GM19328 (cell line): ENCODE measurements at regions not wholly inside any gene's neighbourhood (a gene's known extent, or its start where the extent isn't known, plus 50 kb on each side); places are given as distances from the start of the nearest gene placed in this dataset.
"Not testable (repeated sequence)": the region's sequence is repeated elsewhere in the genome, so short reads cannot be mapped to it uniquely, and the experiment has no call there.

Experiments
- ATAC-seq: cut with Tn5 transposase; IDR thresholded peaks from one replicate; pipeline ENCODE4 v1.9.1; 2021; ENCODE audit warnings: mild to moderate bottlenecking, moderate library complexity; ENCODE audit not compliant: unreplicated experiment

GRCh38 chr2:16209799-16210198 is 269.4 kb downstream of the MYCN start:
- ATAC-seq = no peak

- ATAC-seq = no peak
Measured at GRCh38 chr2:16208921-16209320, 268.6 kb downstream of the MYCN start.

GRCh38 chr2:16208241-16208797 is 268.0 kb downstream of the MYCN start:
- ATAC-seq = no peak

- no peak for ATAC-seq
Measured at GRCh38 chr2:16207611-16208010, 267.3 kb downstream of the MYCN start.

GRCh38 chr2:16207151-16207550 is 266.8 kb downstream of the MYCN start:
- no peak for ATAC-seq

- ATAC-seq = no peak
Measured at GRCh38 chr2:16206191-16206944, 266.0 kb downstream of the MYCN start.

- ATAC-seq = no peak
Measured at GRCh38 chr2:16205631-16206030, 265.3 kb downstream of the MYCN start.

GRCh38 chr2:16204886-16205620 is 264.7 kb downstream of the MYCN start:
- ATAC-seq = no peak

- no peak for ATAC-seq
Measured at GRCh38 chr2:16204251-16204650, 263.9 kb downstream of the MYCN start.

- no peak for ATAC-seq
Measured at GRCh38 chr2:16203691-16204090, 263.3 kb downstream of the MYCN start.

- ATAC-seq = no peak
Measured at GRCh38 chr2:16203069-16203468, 262.7 kb downstream of the MYCN start.

GRCh38 chr2:16202266-16203020 is 262.1 kb downstream of the MYCN start:
- no peak for ATAC-seq

GRCh38 chr2:16201848-16202247 is 261.5 kb downstream of the MYCN start:
- no peak for ATAC-seq

- ATAC-seq = no peak
Measured at GRCh38 chr2:16200554-16201193, 260.3 kb downstream of the MYCN start.

- ATAC-seq = no peak
Measured at GRCh38 chr2:16199882-16200553, 259.7 kb downstream of the MYCN start.

GRCh38 chr2:16199241-16199640 is 258.9 kb downstream of the MYCN start:
- ATAC-seq = not testable (repeated sequence)

- no peak for ATAC-seq
Measured at GRCh38 chr2:16198166-16198912, 258.0 kb downstream of the MYCN start.

GRCh38 chr2:16197504-16198147 is 257.3 kb downstream of the MYCN start:
- ATAC-seq = no peak
